GM21619 (cell line): ENCODE measurements at regions not wholly inside any gene's neighbourhood (a gene's known extent, or its start where the extent isn't known, plus 50 kb on each side); places are given as distances from the start of the nearest gene placed in this dataset.
"Not testable (repeated sequence)": the region's sequence is repeated elsewhere in the genome, so short reads cannot be mapped to it uniquely, and the experiment has no call there.

Source experiments
- ATAC-seq: cut with Tn5 transposase; IDR thresholded peaks from one replicate; pipeline ENCODE4 v1.9.1; 2021; ENCODE audit not compliant: unreplicated experiment

- no peak for ATAC-seq
These were observed 52.7 kb upstream of the SERBP1 start for GRCh38 chr1:67482733-67483482.

- ATAC-seq: no peak
These were observed 54.3 kb upstream of the SERBP1 start for GRCh38 chr1:67484492-67484891.

GRCh38 chr1:67485046-67485811 lies 55.0 kb upstream of the SERBP1 start:
- no peak for ATAC-seq

GRCh38 chr1:67489643-67490042 lies 59.4 kb upstream of the SERBP1 start:
- no peak for ATAC-seq

GRCh38 chr1:67491280-67491679 lies 61.1 kb upstream of the SERBP1 start:
- ATAC-seq: no peak

GRCh38 chr1:67493148-67493547 lies 62.9 kb upstream of the SERBP1 start:
- ATAC-seq: no peak

- ATAC-seq: no peak
These were observed 65.1 kb upstream of the SERBP1 start for GRCh38 chr1:67495327-67495726.

- no peak for ATAC-seq
These were observed 66.1 kb upstream of the SERBP1 start for GRCh38 chr1:67496329-67496728.

GRCh38 chr1:67500413-67500959 lies 70.3 kb upstream of the SERBP1 start:
- ATAC-seq: peak; percentile 98

- ATAC-seq: no peak
These were observed 73.8 kb upstream of the SERBP1 start for GRCh38 chr1:67503974-67504373.

- ATAC-seq: not testable (repeated sequence)
These were observed 83.4 kb upstream of the SERBP1 start for GRCh38 chr1:67513392-67514294.

GRCh38 chr1:67514300-67514699 lies 84.1 kb upstream of the SERBP1 start:
- no peak for ATAC-seq

GRCh38 chr1:67514786-67515185 lies 84.6 kb upstream of the SERBP1 start:
- ATAC-seq: no peak

- ATAC-seq: no peak
These were observed 85.3 kb upstream of the SERBP1 start for GRCh38 chr1:67515324-67516080.

GRCh38 chr1:67517046-67517445 lies 86.8 kb upstream of the SERBP1 start:
- no peak for ATAC-seq

GRCh38 chr1:67522001-67522441 lies 91.8 kb upstream of the SERBP1 start:
- no peak for ATAC-seq

- no peak for ATAC-seq
These were observed 92.6 kb upstream of the SERBP1 start for GRCh38 chr1:67522793-67523192.

- ATAC-seq: no peak
These were observed 94.2 kb upstream of the SERBP1 start for GRCh38 chr1:67524143-67525052.

GRCh38 chr1:67525053-67525760 lies 95.0 kb upstream of the SERBP1 start:
- no peak for ATAC-seq
